ENCODE measurements at regions not wholly inside any gene's neighbourhood (a gene's known extent, or its start where the extent isn't known, plus 50 kb on each side); places are given as distances from the start of the nearest gene placed in this dataset.

GRCh38 chr4:60944060-60944459, 256.1 kb upstream of the ADGRL3 start:
- no peak overlapping the region for H2AFZ ChIP-seq
- H3K4me1 ChIP-seq (ENCODE audit: insufficient read depth), result no peaks in the 10 kb centered on the region
- H3K36me3 Mint-ChIP-seq (ENCODE audit: low read depth), result no peaks in the 10 kb centered on the region
- TF ChIP-seq STAT1 (IDR thresholded peaks at IDR 0.05; ENCODE audit: unreplicated experiment) (no peak), CREB1 (CRISPR knock-in tag; IDR thresholded peaks at IDR 0.05; ENCODE audit: low read depth) (no peak), NANOG (IDR thresholded peaks at IDR 0.05; ENCODE audit: borderline replicate concordance) (no peak), JUNB (IDR thresholded peaks at IDR 0.05; ENCODE audit: unreplicated experiment) (no peak), ZNF331 (CRISPR knock-in tag; IDR thresholded peaks at IDR 0.05; ENCODE audit: low read depth) (no peak), EZH2 (IDR thresholded peaks at IDR 0.05; ENCODE audit: low read depth, unreplicated experiment) (no peak), EZH2phosphoT487 (IDR thresholded peaks at IDR 0.05; ENCODE audit: unreplicated experiment) (no peak), POLR2AphosphoS5 (IDR thresholded peaks at IDR 0.05; ENCODE audit: low read depth) (no peak), ZNF462 (CRISPR knock-in tag; IDR thresholded peaks at IDR 0.05) (no peak), ZNF114 (CRISPR knock-in tag; IDR thresholded peaks at IDR 0.05) (no peak)
- TF ChIP-seq, protein P1, sequence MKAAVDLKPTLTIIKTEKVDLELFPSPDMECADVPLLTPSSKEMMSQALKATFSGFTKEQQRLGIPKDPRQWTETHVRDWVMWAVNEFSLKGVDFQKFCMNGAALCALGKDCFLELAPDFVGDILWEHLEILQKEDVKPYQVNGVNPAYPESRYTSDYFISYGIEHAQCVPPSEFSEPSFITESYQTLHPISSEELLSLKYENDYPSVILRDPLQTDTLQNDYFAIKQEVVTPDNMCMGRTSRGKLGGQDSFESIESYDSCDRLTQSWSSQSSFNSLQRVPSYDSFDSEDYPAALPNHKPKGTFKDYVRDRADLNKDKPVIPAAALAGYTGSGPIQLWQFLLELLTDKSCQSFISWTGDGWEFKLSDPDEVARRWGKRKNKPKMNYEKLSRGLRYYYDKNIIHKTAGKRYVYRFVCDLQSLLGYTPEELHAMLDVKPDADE (IDR thresholded peaks at IDR 0.05), result no peak
- TF ChIP-seq, protein P2, sequence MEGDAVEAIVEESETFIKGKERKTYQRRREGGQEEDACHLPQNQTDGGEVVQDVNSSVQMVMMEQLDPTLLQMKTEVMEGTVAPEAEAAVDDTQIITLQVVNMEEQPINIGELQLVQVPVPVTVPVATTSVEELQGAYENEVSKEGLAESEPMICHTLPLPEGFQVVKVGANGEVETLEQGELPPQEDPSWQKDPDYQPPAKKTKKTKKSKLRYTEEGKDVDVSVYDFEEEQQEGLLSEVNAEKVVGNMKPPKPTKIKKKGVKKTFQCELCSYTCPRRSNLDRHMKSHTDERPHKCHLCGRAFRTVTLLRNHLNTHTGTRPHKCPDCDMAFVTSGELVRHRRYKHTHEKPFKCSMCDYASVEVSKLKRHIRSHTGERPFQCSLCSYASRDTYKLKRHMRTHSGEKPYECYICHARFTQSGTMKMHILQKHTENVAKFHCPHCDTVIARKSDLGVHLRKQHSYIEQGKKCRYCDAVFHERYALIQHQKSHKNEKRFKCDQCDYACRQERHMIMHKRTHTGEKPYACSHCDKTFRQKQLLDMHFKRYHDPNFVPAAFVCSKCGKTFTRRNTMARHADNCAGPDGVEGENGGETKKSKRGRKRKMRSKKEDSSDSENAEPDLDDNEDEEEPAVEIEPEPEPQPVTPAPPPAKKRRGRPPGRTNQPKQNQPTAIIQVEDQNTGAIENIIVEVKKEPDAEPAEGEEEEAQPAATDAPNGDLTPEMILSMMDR (conservative IDR thresholded peaks at IDR 0.05; ENCODE audit: low read depth in 2 of 2), result no peak
- TF ChIP-seq, protein P3, sequence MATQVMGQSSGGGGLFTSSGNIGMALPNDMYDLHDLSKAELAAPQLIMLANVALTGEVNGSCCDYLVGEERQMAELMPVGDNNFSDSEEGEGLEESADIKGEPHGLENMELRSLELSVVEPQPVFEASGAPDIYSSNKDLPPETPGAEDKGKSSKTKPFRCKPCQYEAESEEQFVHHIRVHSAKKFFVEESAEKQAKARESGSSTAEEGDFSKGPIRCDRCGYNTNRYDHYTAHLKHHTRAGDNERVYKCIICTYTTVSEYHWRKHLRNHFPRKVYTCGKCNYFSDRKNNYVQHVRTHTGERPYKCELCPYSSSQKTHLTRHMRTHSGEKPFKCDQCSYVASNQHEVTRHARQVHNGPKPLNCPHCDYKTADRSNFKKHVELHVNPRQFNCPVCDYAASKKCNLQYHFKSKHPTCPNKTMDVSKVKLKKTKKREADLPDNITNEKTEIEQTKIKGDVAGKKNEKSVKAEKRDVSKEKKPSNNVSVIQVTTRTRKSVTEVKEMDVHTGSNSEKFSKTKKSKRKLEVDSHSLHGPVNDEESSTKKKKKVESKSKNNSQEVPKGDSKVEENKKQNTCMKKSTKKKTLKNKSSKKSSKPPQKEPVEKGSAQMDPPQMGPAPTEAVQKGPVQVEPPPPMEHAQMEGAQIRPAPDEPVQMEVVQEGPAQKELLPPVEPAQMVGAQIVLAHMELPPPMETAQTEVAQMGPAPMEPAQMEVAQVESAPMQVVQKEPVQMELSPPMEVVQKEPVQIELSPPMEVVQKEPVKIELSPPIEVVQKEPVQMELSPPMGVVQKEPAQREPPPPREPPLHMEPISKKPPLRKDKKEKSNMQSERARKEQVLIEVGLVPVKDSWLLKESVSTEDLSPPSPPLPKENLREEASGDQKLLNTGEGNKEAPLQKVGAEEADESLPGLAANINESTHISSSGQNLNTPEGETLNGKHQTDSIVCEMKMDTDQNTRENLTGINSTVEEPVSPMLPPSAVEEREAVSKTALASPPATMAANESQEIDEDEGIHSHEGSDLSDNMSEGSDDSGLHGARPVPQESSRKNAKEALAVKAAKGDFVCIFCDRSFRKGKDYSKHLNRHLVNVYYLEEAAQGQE (IDR thresholded peaks at IDR 0.05; ENCODE audit: unreplicated experiment), result no peak
- H3K36me3 ChIP-seq (ENCODE audit: insufficient read depth), result no peaks in the 10 kb centered on the region
- H3K27ac ChIP-seq (ENCODE audit: low read depth), result no peak overlapping the region
- H3K79me2 ChIP-seq (replicated peaks; ENCODE audit: insufficient read depth), result no peaks in the 10 kb centered on the region
- H3K4me3 ChIP-seq, result no peak overlapping the region
- H3K27me3 Mint-ChIP-seq (ENCODE audit: insufficient read depth, low read depth, poor library complexity), result no peaks in the 10 kb centered on the region
- H3K4me2 ChIP-seq, result no peak overlapping the region
- DNase-seq (ENCODE audit: low spot score) (no peak), ATAC-seq (no peak)
- no peaks in the 10 kb centered on the region for H4K20me1 ChIP-seq (replicated peaks; ENCODE audit: insufficient read depth)
- H3K4me3 Mint-ChIP-seq, result no peak overlapping the region
- no peak overlapping the region for H3K27ac Mint-ChIP-seq
- H3K9me2 ChIP-seq (ENCODE audit: insufficient read depth), result 0 out of 2 replicates have a peak, but pooled peaks cover 3% of the 10 kb centered on the region
- H3K9me3 Mint-ChIP-seq, result no peaks in the 10 kb centered on the region
- H3F3A ChIP-seq (replicated peaks; ENCODE audit: low read depth), result no peaks in the 10 kb centered on the region
- no peaks in the 10 kb centered on the region; the same call in 1 of the 3 replicates for H3K4me1 Mint-ChIP-seq
- no peaks in the 10 kb centered on the region for H3K27me3 ChIP-seq (ENCODE audit: insufficient read depth)
